HG02571 (cell line): ENCODE measurements at regions not wholly inside any gene's neighbourhood (a gene's known extent, or its start where the extent isn't known, plus 50 kb on each side); places are given as distances from the start of the nearest gene placed in this dataset.

Experiments used
- ATAC-seq: cut with Tn5 transposase; IDR thresholded peaks from one replicate; pipeline ENCODE4 v1.9.1; 2021; ENCODE audit warnings: mild to moderate bottlenecking, moderate library complexity; ENCODE audit not compliant: unreplicated experiment

GRCh38 chr3:109897734-109898133 is 560.4 kb upstream of the DPPA4 start:
- ATAC-seq: no peak

GRCh38 chr3:109899925-109900324 is 562.6 kb upstream of the DPPA4 start:
- ATAC-seq: no peak

- ATAC-seq: no peak
Measured at GRCh38 chr3:109900783-109901182, 563.4 kb upstream of the DPPA4 start.

GRCh38 chr3:109902549-109902948 is 565.2 kb upstream of the DPPA4 start:
- ATAC-seq: no peak

GRCh38 chr3:109903100-109903499 is 565.8 kb upstream of the DPPA4 start:
- no peak for ATAC-seq

- no peak for ATAC-seq
Measured at GRCh38 chr3:109910772-109911171, 573.4 kb upstream of the DPPA4 start.

GRCh38 chr3:109918740-109919139 is 581.4 kb upstream of the DPPA4 start:
- no peak for ATAC-seq

- no peak for ATAC-seq
Measured at GRCh38 chr3:109920749-109921148, 583.4 kb upstream of the DPPA4 start.

GRCh38 chr3:109921509-109921908 is 584.2 kb upstream of the DPPA4 start:
- no peak for ATAC-seq

GRCh38 chr3:109922856-109923255 is 585.5 kb upstream of the DPPA4 start:
- no peak for ATAC-seq

- no peak for ATAC-seq
Measured at GRCh38 chr3:109923431-109923830, 586.1 kb upstream of the DPPA4 start.

GRCh38 chr3:109924196-109924595 is 586.9 kb upstream of the DPPA4 start:
- no peak for ATAC-seq

- ATAC-seq: no peak
Measured at GRCh38 chr3:109926376-109926775, 589.0 kb upstream of the DPPA4 start.

GRCh38 chr3:109927161-109927560 is 589.8 kb upstream of the DPPA4 start:
- no peak for ATAC-seq

- no peak for ATAC-seq
Measured at GRCh38 chr3:109927726-109928125, 590.4 kb upstream of the DPPA4 start.

GRCh38 chr3:109930582-109930981 is 593.2 kb upstream of the DPPA4 start:
- no peak for ATAC-seq

- no peak for ATAC-seq
Measured at GRCh38 chr3:109933576-109933975, 596.2 kb upstream of the DPPA4 start.

GRCh38 chr3:109939817-109940216 is 602.5 kb upstream of the DPPA4 start:
- ATAC-seq: no peak

GRCh38 chr3:109943181-109943580 is 605.8 kb upstream of the DPPA4 start:
- ATAC-seq: no peak

- ATAC-seq: no peak
Measured at GRCh38 chr3:109944836-109945235, 607.5 kb upstream of the DPPA4 start.

- ATAC-seq: no peak
Measured at GRCh38 chr3:109952924-109953323, 615.6 kb upstream of the DPPA4 start.

GRCh38 chr3:109963831-109964230 is 626.5 kb upstream of the DPPA4 start:
- ATAC-seq: no peak

GRCh38 chr3:109973733-109974132 is 636.4 kb upstream of the DPPA4 start:
- no peak for ATAC-seq

GRCh38 chr3:109977897-109978296 is 640.6 kb upstream of the DPPA4 start:
- no peak for ATAC-seq
